Central memory CD4-positive, alpha-beta T cell (primary cell): ENCODE measurements at regions not wholly inside any gene's neighbourhood (a gene's known extent, or its start where the extent isn't known, plus 50 kb on each side); places are given as distances from the start of the nearest gene placed in this dataset.
"Not testable (repeated sequence)": the region's sequence is repeated elsewhere in the genome, so short reads cannot be mapped to it uniquely, and the experiment has no call there.

Source experiments
- DNase-seq: peaks from one replicate; pipeline ENCODE4 v3.0.0; 2022

GRCh38 chr16:11416228-11417001 is 71.2 kb downstream of the RMI2 start:
- DNase-seq, result no peak

GRCh38 chr16:11417487-11417886 is 72.2 kb downstream of the RMI2 start:
- DNase-seq, result no peak

GRCh38 chr16:11418506-11418905 is 73.2 kb downstream of the RMI2 start:
- DNase-seq, result no peak

GRCh38 chr16:11420067-11420466 is 74.8 kb downstream of the RMI2 start:
- not testable (repeated sequence) for DNase-seq

GRCh38 chr16:11420895-11421294 is 75.6 kb downstream of the RMI2 start:
- DNase-seq, result no peak

GRCh38 chr16:11422381-11423314 is 77.4 kb downstream of the RMI2 start:
- DNase-seq, result no peak

GRCh38 chr16:11423315-11424117 is 78.3 kb downstream of the RMI2 start:
- no peak for DNase-seq

GRCh38 chr16:11424118-11424460 is 78.8 kb downstream of the RMI2 start:
- DNase-seq, result no peak

GRCh38 chr16:11425140-11425539 is 79.9 kb downstream of the RMI2 start:
- DNase-seq, result no peak

- no peak for DNase-seq
Observed at GRCh38 chr16:11428623-11428953, 83.3 kb downstream of the RMI2 start.

GRCh38 chr16:11429123-11429522 is 83.9 kb downstream of the RMI2 start:
- DNase-seq, result no peak

GRCh38 chr16:11429823-11430222 is 84.6 kb downstream of the RMI2 start:
- no peak for DNase-seq

- no peak for DNase-seq
Observed at GRCh38 chr16:11430601-11431317, 85.5 kb downstream of the RMI2 start.

- DNase-seq, result no peak
Observed at GRCh38 chr16:11431915-11432465, 86.7 kb downstream of the RMI2 start.

- DNase-seq, result no peak
Observed at GRCh38 chr16:11432856-11433395, 87.7 kb downstream of the RMI2 start.

GRCh38 chr16:11435576-11435975 is 90.3 kb downstream of the RMI2 start:
- no peak for DNase-seq

GRCh38 chr16:11437069-11437468 is 91.8 kb downstream of the RMI2 start:
- no peak for DNase-seq

GRCh38 chr16:11439790-11440656 is 94.8 kb downstream of the RMI2 start:
- DNase-seq, result no peak

GRCh38 chr16:11440657-11441012 is 95.4 kb downstream of the RMI2 start:
- no peak for DNase-seq

- DNase-seq, result no peak
Observed at GRCh38 chr16:11445486-11445885, 100.2 kb downstream of the RMI2 start.

- DNase-seq, result no peak
Observed at GRCh38 chr16:11446566-11447119, 101.4 kb downstream of the RMI2 start.
